HCT116 (cell line): ENCODE measurements at regions not wholly inside any gene's neighbourhood (a gene's known extent, or its start where the extent isn't known, plus 50 kb on each side); places are given as distances from the start of the nearest gene placed in this dataset.

ENCODE experiments used
- ATAC-seq: fragments of 200-7000 bp; cut with Tn5 transposase; 2 replicates; pipeline ENCODE4 v1.9.1; 2020; ENCODE audit warnings: mild to moderate bottlenecking, moderate library complexity
- BruUV-seq: library from RNA; stranded (reverse); fragments of 400-500 nt; replicated peaks from 2 replicates; lab custom pipeline; 2021; lab: Mats Ljungman, UMichigan
- CTCF ChIA-PET: fragments of 300-600 bp; sonication (Branson Sonifier 250); formaldehyde crosslinking; loops from one replicate; lab custom pipeline; 2021; ENCODE audit warnings: antibody characterized with exemption; lab: Charles Lee
- POLR2A ChIA-PET: fragments of 300-600, 350-600 bp; sonication (Branson Sonifier 250); formaldehyde crosslinking; loops from one replicate; lab custom pipeline; 2021; ENCODE audit warnings: antibody characterized with exemption; lab: Charles Lee
- RAD21 ChIA-PET, 2 experiments: fragments of 300-600 bp; sonication (Branson Sonifier 250); formaldehyde crosslinking; loops; one replicate each; lab custom pipeline; 2023; ENCODE audit warnings: low total read pairs in 2 of 2; ENCODE audit not compliant: uncharacterized antibody in 2 of 2, unreplicated experiment in 2 of 2, low non-redundant PET in 1 of 2; lab: Charles Lee
- DNase-seq: peaks from one replicate; pipeline ENCODE4 v3.0.0-alpha.2; 2010; ENCODE audit warnings: low read depth, low spot score
- H2AFZ ChIP-seq: fragments of 200-600 bp; shearing (Covaris generic), sonication (generic); 2 replicates; pipeline ENCODE4 v1.6.1; 2017; ENCODE audit warnings: low read depth, mixed run types, mixed read lengths, antibody characterized with exemption, low read length; ENCODE audit not compliant: poor library complexity, severe bottlenecking
- H3K27ac ChIP-seq: 2 replicates; pipeline ENCODE4 v1.5.1; 2012; ENCODE audit warnings: low read depth, low read length
- H3K27me3 ChIP-seq: fragments of 200-600 bp; sonication (generic); 2 replicates; pipeline ENCODE4 v1.6.1; 2016; ENCODE audit warnings: mixed run types, low read length, mixed read lengths; ENCODE audit not compliant: insufficient read depth
- H3K36me3 ChIP-seq, 2 experiments: fragments of 200-500 bp in 1 of 2; fragments of 200-600 bp in 1 of 2; sonication (Bioruptor generic) in 1 of 2; sonication (generic) in 1 of 2; 2 replicates each; pipeline versions ENCODE4 v1.5.1 to v1.6.1; 2014 to 2016; ENCODE audit warnings: low read length in 2 of 2, inconsistent platforms in 1 of 2, mixed read lengths in 1 of 2, mixed run types in 1 of 2; ENCODE audit not compliant: insufficient read depth in 2 of 2, control insufficient read depth in 1 of 2
- H3K4me1 ChIP-seq, 2 experiments: fragments of 200-600 bp in 1 of 2; sonication (generic) in 1 of 2; 2 replicates each; pipeline versions ENCODE4 v1.5.1 to v1.6.1; 2012 to 2017; ENCODE audit warnings: low read length in 2 of 2, inconsistent platforms in 1 of 2, mild to moderate bottlenecking in 1 of 2, mixed read lengths in 1 of 2, mixed run types in 1 of 2, moderate library complexity in 1 of 2; ENCODE audit not compliant: insufficient read depth in 2 of 2, control insufficient read depth in 1 of 2
- H3K4me2 ChIP-seq: fragments of 200-600 bp; sonication (generic); 2 replicates; pipeline ENCODE4 v1.6.1; 2017; ENCODE audit warnings: mixed run types, low read length, mixed read lengths
- H3K4me3 ChIP-seq, 2 experiments: fragments of 200-600 bp in 1 of 2; sonication (generic) in 1 of 2; replicated peaks in 1 of 2; 2 replicates each; pipeline ENCODE4 v1.5.1; 2011 to 2016; ENCODE audit warnings: low read length in 2 of 2, control low read depth in 1 of 2, low read depth in 1 of 2, mild to moderate bottlenecking in 1 of 2, mixed read lengths in 1 of 2, mixed run types in 1 of 2
- H3K79me2 ChIP-seq: fragments of 200-600 bp; sonication (generic); 2 replicates; pipeline ENCODE4 v1.6.1; 2017; ENCODE audit warnings: mild to moderate bottlenecking, mixed run types, low read length, moderate library complexity, mixed read lengths; ENCODE audit not compliant: insufficient read depth
- H3K9ac ChIP-seq: fragments of 200-600 bp; sonication (generic); 2 replicates; pipeline ENCODE4 v1.6.1; 2016; ENCODE audit warnings: low read length, mixed read lengths
- H3K9me2 ChIP-seq: fragments of 200-600 bp; sonication (generic), shearing (Covaris generic); 2 replicates; pipeline ENCODE4 v1.6.1; 2017; ENCODE audit warnings: mixed run types, mild to moderate bottlenecking, moderate library complexity; ENCODE audit not compliant: insufficient read depth
- H3K9me3 ChIP-seq, 2 experiments: fragments of 200-500 bp in 1 of 2; fragments of 200-600 bp in 1 of 2; sonication (Bioruptor generic) in 1 of 2; sonication (generic) in 1 of 2; 2 replicates each; pipeline ENCODE4 v1.6.1; 2014 to 2017; ENCODE audit warnings: low read length in 2 of 2, mixed read lengths in 2 of 2, inconsistent platforms in 1 of 2, low read depth in 1 of 2, mild to moderate bottlenecking in 1 of 2, mixed run types in 1 of 2, moderate library complexity in 1 of 2; ENCODE audit not compliant: control insufficient read depth in 1 of 2, insufficient read depth in 1 of 2
- H4K20me1 ChIP-seq: fragments of 200-600 bp; sonication (generic), shearing (Covaris generic); 2 replicates; pipeline ENCODE4 v1.6.1; 2017; ENCODE audit warnings: mixed run types, mild to moderate bottlenecking, moderate library complexity; ENCODE audit not compliant: insufficient read depth
- CBX3 ChIP-seq: IDR thresholded peaks from 2 replicates; pipeline ENCODE4 v1.6.1; 2012; ENCODE audit warnings: low read depth
- CEBPB ChIP-seq: IDR thresholded peaks from 2 replicates; pipeline ENCODE4 v1.6.1; 2012; ENCODE audit warnings: low read depth
- EGR1 ChIP-seq: IDR thresholded peaks from 2 replicates; pipeline ENCODE4 v1.6.1; 2012; ENCODE audit warnings: low read depth
- EZH2 ChIP-seq: fragments of 200-600 bp; sonication (generic); IDR thresholded peaks from 2 replicates; pipeline ENCODE4 v1.6.1; 2017; ENCODE audit warnings: antibody characterized with exemption, mixed run types
- FOSL1 ChIP-seq: IDR thresholded peaks from 2 replicates; pipeline ENCODE4 v1.6.1; 2012; ENCODE audit warnings: low read depth
- POLR2A ChIP-seq: IDR thresholded peaks from 2 replicates; pipeline ENCODE4 v1.7.0; 2011; ENCODE audit warnings: borderline replicate concordance; ENCODE audit not compliant: insufficient read depth, insufficient read length; ENCODE audit errors: extremely low read depth
- POLR2AphosphoS5 ChIP-seq: IDR thresholded peaks from 2 replicates; pipeline ENCODE4 v1.6.1; 2011; ENCODE audit warnings: mild to moderate bottlenecking, low read depth, low read length, moderate library complexity
- SIN3A ChIP-seq: IDR thresholded peaks from 2 replicates; pipeline ENCODE4 v1.6.1; 2012; ENCODE audit warnings: low read depth
- SP1 ChIP-seq: IDR thresholded peaks from 2 replicates; pipeline ENCODE4 v1.6.1; 2012; ENCODE audit warnings: low read depth
- TCF7L2 ChIP-seq: IDR thresholded peaks from 2 replicates; pipeline ENCODE4 v1.7.0; 2011; ENCODE audit warnings: borderline replicate concordance, inconsistent platforms; ENCODE audit not compliant: insufficient read depth, insufficient read length; ENCODE audit errors: extremely low read depth
- YY1 ChIP-seq: IDR thresholded peaks from 2 replicates; pipeline ENCODE4 v1.6.1; 2011; ENCODE audit warnings: low read length, low read depth, moderate library complexity, mild to moderate bottlenecking; ENCODE audit not compliant: insufficient replicate concordance; ENCODE audit errors: extremely low read depth
- ZFX ChIP-seq: fragments of 450-650 bp; IDR thresholded peaks from 2 replicates; pipeline ENCODE4 v1.6.1; 2017
- ZNF274 ChIP-seq: fragments of 200-500 bp; sonication (Bioruptor generic); IDR thresholded peaks from 2 replicates; pipeline ENCODE4 v1.6.1; 2014; ENCODE audit warnings: mild to moderate bottlenecking, low read depth, low read length, inconsistent platforms
- intact Hi-C: fragments of 100-400 bp; cut with micrococcal nuclease; formaldehyde crosslinking; loops from 2 replicates; pipeline ENCODE4 v1.10.0; 2022
- TF ChIP-seq, protein P1 (sequence below): IDR thresholded peaks from 2 replicates; pipeline ENCODE4 v1.6.1; 2012
- TF ChIP-seq, protein P2 (sequence below): IDR thresholded peaks from 2 replicates; pipeline ENCODE4 v1.6.1; 2012; ENCODE audit warnings: low read depth
- TF ChIP-seq, protein P3 (sequence below): IDR thresholded peaks from 2 replicates; pipeline ENCODE4 v1.6.1; 2011; ENCODE audit warnings: mild to moderate bottlenecking, low read length, moderate library complexity; ENCODE audit not compliant: insufficient replicate concordance; ENCODE audit errors: extremely low read depth
- TF ChIP-seq, protein P4 (sequence below): IDR thresholded peaks from 2 replicates; pipeline ENCODE4 v1.6.1; 2012

DNA sequence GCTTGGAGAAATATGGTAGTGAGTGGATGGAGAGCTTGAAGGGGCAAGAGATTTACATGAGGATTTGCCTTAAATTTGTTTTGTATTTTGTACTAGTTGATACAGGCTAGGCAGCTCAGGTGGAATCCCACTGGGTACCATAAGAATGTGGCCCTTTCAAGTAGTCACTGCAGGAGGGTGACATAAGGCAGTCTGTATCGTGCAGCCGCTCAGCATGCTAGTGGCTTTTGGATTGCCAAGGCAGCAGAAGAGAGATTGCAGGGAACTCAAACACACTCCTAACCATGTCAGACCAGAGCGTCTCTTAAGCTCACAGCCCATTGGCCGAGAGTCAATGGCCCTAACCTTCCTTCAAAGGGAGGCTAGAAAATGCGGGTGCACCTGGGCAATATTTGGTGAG is 420.0 kb downstream of the ADGRL2 start:
- H3K9me2 ChIP-seq: no peaks in the 10 kb centered on the region
- no peaks in the 10 kb centered on the region for H4K20me1 ChIP-seq
- intact Hi-C loops: no loop called here
- ATAC-seq (no peak), DNase-seq (no peak)
- no peak overlapping the region for H3K9ac ChIP-seq
- ChIA-PET RAD21 (no interaction called here), CTCF (no interaction called here), POLR2A (no interaction called here)
- no peaks in the 10 kb centered on the region for H3K4me1 ChIP-seq
- H3K4me2 ChIP-seq: no peak overlapping the region
- no peaks in the 10 kb centered on the region for H3K36me3 ChIP-seq
- no TSS peak for BruUV-seq
- no peak overlapping the region for H2AFZ ChIP-seq
- H3K79me2 ChIP-seq: no peaks in the 10 kb centered on the region
- no peaks in the 10 kb centered on the region for H3K27me3 ChIP-seq
- TF ChIP-seq EGR1: no peak
- no peak for TF ChIP-seq POLR2AphosphoS5
- TF ChIP-seq SP1: no peak
- TF ChIP-seq, protein P1, sequence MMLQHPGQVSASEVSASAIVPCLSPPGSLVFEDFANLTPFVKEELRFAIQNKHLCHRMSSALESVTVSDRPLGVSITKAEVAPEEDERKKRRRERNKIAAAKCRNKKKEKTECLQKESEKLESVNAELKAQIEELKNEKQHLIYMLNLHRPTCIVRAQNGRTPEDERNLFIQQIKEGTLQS: no peak
- no peak for TF ChIP-seq SIN3A
- H3K9me3 ChIP-seq: peaks cover 0 to 3% of the 10 kb centered on the region in 2 experiments; a peak in 1 of 4 replicates
- H3K4me3 ChIP-seq: no peak overlapping the region
- no peak overlapping the region for H3K27ac ChIP-seq

DNA sequence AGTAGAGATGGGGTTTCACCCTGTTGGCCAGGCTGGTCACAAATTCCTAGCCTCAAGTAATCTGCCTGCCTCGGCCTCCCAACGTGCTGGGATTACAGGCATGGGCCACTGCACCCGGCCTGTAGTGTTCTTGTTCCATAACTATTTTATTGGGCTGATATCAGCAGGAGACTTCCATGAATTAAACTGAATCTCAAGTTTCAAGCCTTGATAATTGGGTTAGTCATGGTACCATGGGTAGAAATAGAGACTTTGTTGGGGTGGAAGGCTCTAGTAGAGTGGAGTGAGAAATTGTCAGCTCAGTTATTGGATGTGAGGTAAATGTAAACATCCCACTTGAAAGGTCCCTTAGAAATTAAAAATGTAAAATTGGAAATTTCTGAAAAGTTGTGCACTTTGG is 419.1 kb downstream of the ADGRL2 start:
- no peak overlapping the region for H3K4me2 ChIP-seq
- peaks cover 0 to 4% of the 10 kb centered on the region in 2 experiments; a peak in 2 of 4 replicates for H3K9me3 ChIP-seq
- ChIA-PET POLR2A (no interaction called here), CTCF (no interaction called here), RAD21 (no interaction called here)
- no peak for DNase-seq
- no peak overlapping the region for H3K9ac ChIP-seq
- TF ChIP-seq YY1: no peak
- no peak for TF ChIP-seq EZH2
- TF ChIP-seq TCF7L2: no peak
- no peak for TF ChIP-seq SP1
- TF ChIP-seq, protein P2, sequence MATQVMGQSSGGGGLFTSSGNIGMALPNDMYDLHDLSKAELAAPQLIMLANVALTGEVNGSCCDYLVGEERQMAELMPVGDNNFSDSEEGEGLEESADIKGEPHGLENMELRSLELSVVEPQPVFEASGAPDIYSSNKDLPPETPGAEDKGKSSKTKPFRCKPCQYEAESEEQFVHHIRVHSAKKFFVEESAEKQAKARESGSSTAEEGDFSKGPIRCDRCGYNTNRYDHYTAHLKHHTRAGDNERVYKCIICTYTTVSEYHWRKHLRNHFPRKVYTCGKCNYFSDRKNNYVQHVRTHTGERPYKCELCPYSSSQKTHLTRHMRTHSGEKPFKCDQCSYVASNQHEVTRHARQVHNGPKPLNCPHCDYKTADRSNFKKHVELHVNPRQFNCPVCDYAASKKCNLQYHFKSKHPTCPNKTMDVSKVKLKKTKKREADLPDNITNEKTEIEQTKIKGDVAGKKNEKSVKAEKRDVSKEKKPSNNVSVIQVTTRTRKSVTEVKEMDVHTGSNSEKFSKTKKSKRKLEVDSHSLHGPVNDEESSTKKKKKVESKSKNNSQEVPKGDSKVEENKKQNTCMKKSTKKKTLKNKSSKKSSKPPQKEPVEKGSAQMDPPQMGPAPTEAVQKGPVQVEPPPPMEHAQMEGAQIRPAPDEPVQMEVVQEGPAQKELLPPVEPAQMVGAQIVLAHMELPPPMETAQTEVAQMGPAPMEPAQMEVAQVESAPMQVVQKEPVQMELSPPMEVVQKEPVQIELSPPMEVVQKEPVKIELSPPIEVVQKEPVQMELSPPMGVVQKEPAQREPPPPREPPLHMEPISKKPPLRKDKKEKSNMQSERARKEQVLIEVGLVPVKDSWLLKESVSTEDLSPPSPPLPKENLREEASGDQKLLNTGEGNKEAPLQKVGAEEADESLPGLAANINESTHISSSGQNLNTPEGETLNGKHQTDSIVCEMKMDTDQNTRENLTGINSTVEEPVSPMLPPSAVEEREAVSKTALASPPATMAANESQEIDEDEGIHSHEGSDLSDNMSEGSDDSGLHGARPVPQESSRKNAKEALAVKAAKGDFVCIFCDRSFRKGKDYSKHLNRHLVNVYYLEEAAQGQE: no peak
- TF ChIP-seq, protein P3, sequence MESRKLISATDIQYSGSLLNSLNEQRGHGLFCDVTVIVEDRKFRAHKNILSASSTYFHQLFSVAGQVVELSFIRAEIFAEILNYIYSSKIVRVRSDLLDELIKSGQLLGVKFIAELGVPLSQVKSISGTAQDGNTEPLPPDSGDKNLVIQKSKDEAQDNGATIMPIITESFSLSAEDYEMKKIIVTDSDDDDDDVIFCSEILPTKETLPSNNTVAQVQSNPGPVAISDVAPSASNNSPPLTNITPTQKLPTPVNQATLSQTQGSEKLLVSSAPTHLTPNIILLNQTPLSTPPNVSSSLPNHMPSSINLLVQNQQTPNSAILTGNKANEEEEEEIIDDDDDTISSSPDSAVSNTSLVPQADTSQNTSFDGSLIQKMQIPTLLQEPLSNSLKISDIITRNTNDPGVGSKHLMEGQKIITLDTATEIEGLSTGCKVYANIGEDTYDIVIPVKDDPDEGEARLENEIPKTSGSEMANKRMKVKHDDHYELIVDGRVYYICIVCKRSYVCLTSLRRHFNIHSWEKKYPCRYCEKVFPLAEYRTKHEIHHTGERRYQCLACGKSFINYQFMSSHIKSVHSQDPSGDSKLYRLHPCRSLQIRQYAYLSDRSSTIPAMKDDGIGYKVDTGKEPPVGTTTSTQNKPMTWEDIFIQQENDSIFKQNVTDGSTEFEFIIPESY: no peak
- no peak for TF ChIP-seq ZNF274
- TF ChIP-seq EGR1: no peak
- no peak for TF ChIP-seq CEBPB
- TF ChIP-seq CBX3: no peak
- TF ChIP-seq POLR2A: no peak
- TF ChIP-seq FOSL1: no peak
- TF ChIP-seq, protein P4, sequence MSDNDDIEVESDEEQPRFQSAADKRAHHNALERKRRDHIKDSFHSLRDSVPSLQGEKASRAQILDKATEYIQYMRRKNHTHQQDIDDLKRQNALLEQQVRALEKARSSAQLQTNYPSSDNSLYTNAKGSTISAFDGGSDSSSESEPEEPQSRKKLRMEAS: no peak
- TF ChIP-seq SIN3A: no peak
- TF ChIP-seq ZFX: no peak
- H3K79me2 ChIP-seq: no peaks in the 10 kb centered on the region
- no peak overlapping the region for H3K27ac ChIP-seq
- H2AFZ ChIP-seq: no peak overlapping the region
- H3K9me2 ChIP-seq: no peaks in the 10 kb centered on the region
- H3K27me3 ChIP-seq: no peaks in the 10 kb centered on the region
- no TSS peak for BruUV-seq
- H4K20me1 ChIP-seq: no peaks in the 10 kb centered on the region
- H3K36me3 ChIP-seq: no peaks in the 10 kb centered on the region
- no peaks in the 10 kb centered on the region for H3K4me1 ChIP-seq
- intact Hi-C loops: no loop called here
- ATAC-seq: no peak
- H3K4me3 ChIP-seq: no peak overlapping the region
